IMR-90 (cell line): ENCODE measurements at regions not wholly inside any gene's neighbourhood (a gene's known extent, or its start where the extent isn't known, plus 50 kb on each side); places are given as distances from the start of the nearest gene placed in this dataset.

Source experiments
- ATAC-seq: fragments of 200-7000 bp; cut with Tn5 transposase; 2 replicates; pipeline ENCODE4 v1.9.1; 2020; ENCODE audit warnings: low read depth, mild to moderate bottlenecking, moderate library complexity
- BruUV-seq: library from RNA; stranded (reverse); fragments of 400-500 nt; replicated peaks from 2 replicates; lab custom pipeline; 2021; lab: Mats Ljungman, UMichigan
- CTCF ChIA-PET: fragments of 300-600 bp; formaldehyde crosslinking; extraction: SDS; loops from one replicate; lab custom pipeline; 2021; ENCODE audit warnings: antibody characterized with exemption; lab: Yijun Ruan, JAX
- POLR2A ChIA-PET: fragments of 300-600 bp; sonication (Branson Sonifier 250); formaldehyde crosslinking; loops from one replicate; lab custom pipeline; 2022; ENCODE audit warnings: antibody characterized with exemption; ENCODE audit not compliant: unreplicated experiment; lab: Charles Lee
- DNase-seq: peaks from one replicate; pipeline ENCODE4 v3.0.0; 2013
- H2AFZ ChIP-seq: replicated peaks from 2 replicates; pipeline ENCODE3; 2013; ENCODE audit warnings: low read length, mild to moderate bottlenecking; ENCODE audit not compliant: poor library complexity
- H2AK5ac ChIP-seq: 2 replicates; pipeline ENCODE4 v1.6.1; 2013; ENCODE audit warnings: low read depth, low read length, inconsistent platforms
- H2AK9ac ChIP-seq: replicated peaks from 2 replicates; pipeline ENCODE3; 2013; ENCODE audit warnings: mild to moderate bottlenecking, low read depth, low read length, moderate library complexity; ENCODE audit not compliant: poor library complexity
- H2BK120ac ChIP-seq: 2 replicates; pipeline ENCODE4 v1.6.1; 2013; ENCODE audit warnings: low read depth, low read length, inconsistent platforms
- H2BK15ac ChIP-seq: 3 replicates; pipeline ENCODE4 v1.6.1; 2013; ENCODE audit warnings: low read depth, low read length, inconsistent platforms
- H2BK20ac ChIP-seq: 2 replicates; pipeline ENCODE4 v1.6.1; 2013; ENCODE audit warnings: low read depth, mild to moderate bottlenecking, inconsistent platforms, low read length, moderate library complexity
- H2BK5ac ChIP-seq: 2 replicates; pipeline ENCODE4 v1.6.1; 2013; ENCODE audit warnings: mild to moderate bottlenecking, low read depth, low read length, inconsistent platforms; ENCODE audit not compliant: poor library complexity, severe bottlenecking
- H3K14ac ChIP-seq: replicated peaks from 2 replicates; pipeline ENCODE4 v1.6.1; 2013; ENCODE audit warnings: low read depth, low read length, inconsistent platforms
- H3K18ac ChIP-seq: 2 replicates; pipeline ENCODE4 v1.6.1; 2013; ENCODE audit warnings: low read depth, low read length, control low read depth
- H3K23ac ChIP-seq: 2 replicates; pipeline ENCODE4 v1.6.1; 2013; ENCODE audit warnings: low read depth, low read length, inconsistent platforms
- H3K27ac ChIP-seq: 2 replicates; pipeline ENCODE4 v1.5.1; 2013; ENCODE audit warnings: mild to moderate bottlenecking, control low read depth, low read length; ENCODE audit not compliant: insufficient read depth
- H3K27me3 ChIP-seq: 2 replicates; pipeline ENCODE4 v1.6.1; 2013; ENCODE audit warnings: low read length; ENCODE audit not compliant: control insufficient read depth, insufficient read depth
- H3K36me3 ChIP-seq: 2 replicates; pipeline ENCODE4 v1.6.1; 2013; ENCODE audit warnings: low read length, mixed read lengths; ENCODE audit not compliant: control insufficient read depth, insufficient read depth
- H3K4ac ChIP-seq: 2 replicates; pipeline ENCODE4 v1.6.1; 2013; ENCODE audit warnings: low read depth, low read length, inconsistent platforms
- H3K4me1 ChIP-seq: 2 replicates; pipeline ENCODE4 v1.6.1; 2013; ENCODE audit warnings: low read length, mixed read lengths; ENCODE audit not compliant: control insufficient read depth, insufficient read depth
- H3K4me2 ChIP-seq: 2 replicates; pipeline ENCODE4 v1.6.1; 2013; ENCODE audit warnings: low read depth, mild to moderate bottlenecking, control low read depth, low read length, moderate library complexity
- H3K4me3 ChIP-seq: 2 replicates; pipeline ENCODE4 v1.5.1; 2013; ENCODE audit warnings: low read depth, mild to moderate bottlenecking, control low read depth, low read length, moderate library complexity; ENCODE audit not compliant: insufficient read depth
- H3K56ac ChIP-seq: 2 replicates; pipeline ENCODE4 v1.6.1; 2013; ENCODE audit warnings: low read length, inconsistent platforms; ENCODE audit not compliant: insufficient read depth; ENCODE audit errors: extremely low read depth
- H3K79me1 ChIP-seq, 2 experiments: 2 replicates each; pipeline ENCODE4 v1.6.1; 2013; ENCODE audit warnings: low read length in 2 of 2, inconsistent platforms in 1 of 2, low read depth in 1 of 2
- H3K9ac ChIP-seq: 2 replicates; pipeline ENCODE4 v1.6.1; 2013; ENCODE audit warnings: low read depth, low read length, control low read depth
- H3K9me1 ChIP-seq: 2 replicates; pipeline ENCODE4 v1.6.1; 2013; ENCODE audit warnings: low read length, inconsistent platforms; ENCODE audit not compliant: insufficient read depth
- H3K9me3 ChIP-seq: 2 replicates; pipeline ENCODE4 v1.6.1; 2013; ENCODE audit warnings: low read length; ENCODE audit not compliant: control insufficient read depth, insufficient read depth
- H4K20me1 ChIP-seq: 2 replicates; pipeline ENCODE4 v1.6.1; 2013; ENCODE audit warnings: low read length, inconsistent platforms; ENCODE audit not compliant: insufficient read depth
- H4K5ac ChIP-seq: 2 replicates; pipeline ENCODE4 v1.6.1; 2013; ENCODE audit warnings: mild to moderate bottlenecking, low read depth, low read length, control low read depth
- H4K8ac ChIP-seq, 2 experiments: 2 replicates each; pipeline ENCODE4 v1.6.1; 2013; ENCODE audit warnings: low read depth in 2 of 2, low read length in 2 of 2, control low read depth in 1 of 2, inconsistent platforms in 1 of 2
- H4K91ac ChIP-seq: 2 replicates; pipeline ENCODE4 v1.6.1; 2013; ENCODE audit warnings: low read depth, low read length, inconsistent platforms; ENCODE audit not compliant: insufficient read depth
- CEBPB ChIP-seq: IDR thresholded peaks from 2 replicates; pipeline ENCODE4 v1.6.1; 2012; ENCODE audit warnings: low read depth, low read length, improper control_type of control experiment
- FOS ChIP-seq: fragments of 150-350 bp; IDR thresholded peaks from 2 replicates; pipeline ENCODE4 v1.6.1; 2016; ENCODE audit warnings: low read depth, low read length
- RAD21 ChIP-seq: IDR thresholded peaks from 2 replicates; pipeline ENCODE4 v1.6.1; 2012; ENCODE audit warnings: low read length, improper control_type of control experiment
- WGBS, 2 experiments: methylation state at CpG; one replicate each; pipeline versions ENCODE4 v1.1.5 to v1.1.7; 2013; ENCODE audit warnings: missing lambda C conversion rate in 2 of 2; ENCODE audit not compliant: insufficient read length in 1 of 2; ENCODE audit errors: extremely low coverage in 2 of 2; 5-methylcytosine and 5-hydroxymethylcytosine counted together
- dilution Hi-C: fragments of 300-500 bp; cut with HindIII; formaldehyde crosslinking; loops from one replicate; pipeline ENCODE4 v1.14.3; 2018; ENCODE audit warnings: low sequenced_read_pairs; ENCODE audit not compliant: unreplicated experiment
- in situ Hi-C: fragments of 300-500 bp; cut with MboI; formaldehyde crosslinking; loops from 3 replicates; pipeline ENCODE4 v1.14.3; 2019; ENCODE audit warnings: low sequenced_read_pairs, inconsistent platforms, mixed read lengths
- intact Hi-C: fragments of 100-400 bp; cut with micrococcal nuclease; formaldehyde crosslinking; loops from 2 replicates; pipeline ENCODE4 v1.10.0; 2022

DNA sequence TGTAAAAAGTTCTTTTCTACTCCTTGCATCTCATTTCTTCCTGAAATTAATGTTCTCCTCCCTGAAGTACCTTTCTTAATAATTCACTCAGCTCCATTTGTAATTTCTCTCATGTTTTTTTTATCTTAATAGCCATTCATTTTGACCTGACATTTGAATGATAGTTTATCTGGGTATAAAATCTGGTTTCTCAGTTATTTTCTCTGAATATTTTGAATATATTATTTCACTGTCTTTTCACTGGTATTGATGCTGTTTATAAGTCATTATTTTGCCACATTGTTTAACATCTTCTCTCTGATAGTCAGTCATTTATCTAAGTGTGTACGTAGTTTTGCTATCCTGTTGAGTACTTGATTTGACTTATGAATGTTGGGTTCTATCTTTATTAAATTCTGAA is 68.8 kb upstream of the ARHGAP18 start:
- in situ Hi-C loops = no loop called here
- no peak overlapping the region for H3K56ac ChIP-seq
- intact Hi-C loops = no loop called here

More for the DNA sequence above, 68.8 kb upstream of the ARHGAP18 start:
- Histone ChIP-seq H3K14ac (no peak overlapping the region), H2BK20ac (no peak overlapping the region), H2AFZ (no peak overlapping the region), H2BK5ac (no peak overlapping the region), H3K27ac (no peak overlapping the region), H4K91ac (no peak overlapping the region), H4K8ac (no peak overlapping the region), H3K4me2 (no peak overlapping the region), H2AK5ac (no peak overlapping the region), H2BK120ac (no peak overlapping the region), H4K5ac (no peak overlapping the region), H3K36me3 (no peaks in the 10 kb centered on the region), H3K79me1 (no peaks in the 10 kb centered on the region), H3K18ac (no peak overlapping the region), H3K4me3 (no peak overlapping the region), H2BK15ac (no peak overlapping the region), H4K20me1 (no peaks in the 10 kb centered on the region), H3K9ac (no peak overlapping the region), H2AK9ac (no peak overlapping the region), H3K9me3 (peaks cover 2% of the 10 kb centered on the region), H3K4me1 (no peaks in the 10 kb centered on the region), H3K23ac (no peak overlapping the region), H3K4ac (no peak overlapping the region), H3K27me3 (no peaks in the 10 kb centered on the region), H3K9me1 (no peaks in the 10 kb centered on the region)
- DNase-seq (no peak), ATAC-seq (no peak)
- no peak for TF ChIP-seq RAD21
- no peak for TF ChIP-seq CEBPB
- no peak for TF ChIP-seq FOS
- dilution Hi-C loops = no loop called here
- no CpG with 5 or more reads among the region's 1 CpG for WGBS, 2 experiments
- ChIA-PET POLR2A (no interaction called here), CTCF (no interaction called here)
- no TSS peak for BruUV-seq
